GM23248 (cell line): ENCODE measurements at regions not wholly inside any gene's neighbourhood (a gene's known extent, or its start where the extent isn't known, plus 50 kb on each side); places are given as distances from the start of the nearest gene placed in this dataset.

Source experiments
- DNase-seq: peaks from one replicate; pipeline ENCODE4 v3.0.0-alpha.2; 2015
- H2AFZ ChIP-seq: fragments of 200-600 bp; sonication (generic); 2 replicates; pipeline ENCODE4 v1.6.1; 2016; ENCODE audit warnings: antibody characterized with exemption
- H3F3A ChIP-seq: fragments of 200-600 bp; sonication (generic); 2 replicates; pipeline ENCODE4 v1.6.1; 2016; ENCODE audit warnings: mild to moderate bottlenecking, antibody characterized with exemption, mixed run types; ENCODE audit not compliant: insufficient read depth
- H3K27ac ChIP-seq: fragments of 200-600 bp; sonication (generic); 2 replicates; pipeline ENCODE4 v1.5.1; 2016; ENCODE audit warnings: mild to moderate bottlenecking
- H3K27me3 ChIP-seq: fragments of 200-600 bp; sonication (generic); replicated peaks from 2 replicates; pipeline ENCODE4 v1.6.1; 2016; ENCODE audit warnings: mild to moderate bottlenecking; ENCODE audit not compliant: insufficient read depth
- H3K36me3 ChIP-seq: fragments of 200-600 bp; sonication (generic); 2 replicates; pipeline ENCODE4 v1.6.1; 2016; ENCODE audit warnings: low read depth, mild to moderate bottlenecking
- H3K4me1 ChIP-seq: fragments of 200-600 bp; sonication (generic); 2 replicates; pipeline ENCODE4 v1.6.1; 2016; ENCODE audit warnings: mild to moderate bottlenecking; ENCODE audit not compliant: insufficient read depth
- H3K4me2 ChIP-seq: fragments of 200-600 bp; sonication (generic); one replicate; pipeline ENCODE4 v1.6.1; 2016; ENCODE audit warnings: mild to moderate bottlenecking; ENCODE audit not compliant: unreplicated experiment
- H3K4me3 ChIP-seq: fragments of 200-600 bp; sonication (generic); 2 replicates; pipeline ENCODE4 v1.5.1; 2016; ENCODE audit warnings: mild to moderate bottlenecking
- H3K79me2 ChIP-seq: fragments of 200-600 bp; sonication (generic); 2 replicates; pipeline ENCODE4 v1.6.1; 2016; ENCODE audit warnings: mild to moderate bottlenecking; ENCODE audit not compliant: insufficient read depth
- H3K9ac ChIP-seq: fragments of 200-600 bp; sonication (generic); 2 replicates; pipeline ENCODE4 v1.6.1; 2016; ENCODE audit warnings: mild to moderate bottlenecking
- H3K9me2 ChIP-seq: fragments of 200-600 bp; sonication (generic); 2 replicates; pipeline ENCODE4 v1.6.1; 2016; ENCODE audit warnings: mixed run types, mild to moderate bottlenecking, moderate library complexity; ENCODE audit not compliant: insufficient read depth
- H3K9me3 ChIP-seq: fragments of 200-600 bp; sonication (generic); one replicate; pipeline ENCODE4 v1.6.1; 2017; ENCODE audit warnings: low read depth
- H4K20me1 ChIP-seq: fragments of 200-600 bp; sonication (generic); 2 replicates; pipeline ENCODE4 v1.6.0; 2016; ENCODE audit not compliant: insufficient read depth
- EZH2 ChIP-seq: fragments of 200-600 bp; sonication (generic); IDR thresholded peaks from 2 replicates; pipeline ENCODE4 v1.6.1; 2018; ENCODE audit warnings: antibody characterized with exemption, mild to moderate bottlenecking; ENCODE audit not compliant: insufficient read depth, poor library complexity, severe bottlenecking
- EZH2phosphoT487 ChIP-seq: fragments of 200-600 bp; sonication (generic); IDR thresholded peaks from 2 replicates; pipeline ENCODE4 v1.6.1; 2018; ENCODE audit warnings: antibody characterized with exemption, moderate library complexity, mild to moderate bottlenecking, low read depth; ENCODE audit not compliant: insufficient read depth
- WGBS, 2 experiments: methylation state at CpG; one replicate each; pipeline ENCODE4 v1.1.6; 2015 to 2017; ENCODE audit warnings: low lambda C conversion rate in 2 of 2, low coverage in 1 of 2; ENCODE audit errors: missing lambda C conversion rate in 2 of 2; 5-methylcytosine and 5-hydroxymethylcytosine counted together
- in situ Hi-C: fragments of 300-500 bp; cut with MboI; formaldehyde crosslinking; loops from 2 replicates; pipeline ENCODE4 v1.15.0; 2020

- Histone ChIP-seq H3F3A (no peaks in the 10 kb centered on the region), H3K27me3 (0 out of 2 replicates have a peak, but pooled peaks cover 4% of the 10 kb centered on the region), H3K27ac (no peak overlapping the region), H3K9me2 (no peaks in the 10 kb centered on the region), H3K4me1 (no peaks in the 10 kb centered on the region), H3K79me2 (no peaks in the 10 kb centered on the region), H3K9me3 (no peaks in the 10 kb centered on the region), H3K4me3 (no peak overlapping the region), H4K20me1 (no peaks in the 10 kb centered on the region), H2AFZ (no peak overlapping the region), H3K4me2 (no peak overlapping the region), H3K36me3 (no peaks in the 10 kb centered on the region), H3K9ac (no peak overlapping the region)
- DNase-seq: no peak
- in situ Hi-C loops: no loop called here
- WGBS, 2 experiments: 46 to 53% methylated on average over 6 of the region's 6 CpGs
- no peak for TF ChIP-seq EZH2phosphoT487
- no peak for TF ChIP-seq EZH2
Measured at GRCh38 chr17:73729101-73729500, 84.9 kb upstream of the SDK2 start.

- WGBS, 2 experiments: 37 to 41% methylated on average over 10 of the region's 10 CpGs
Measured at GRCh38 chr17:73731733-73732132, 87.5 kb upstream of the SDK2 start.

GRCh38 chr17:73733517-73733916, 89.3 kb upstream of the SDK2 start:
- Histone ChIP-seq H3K4me2 (no peak overlapping the region), H3K4me3 (no peak overlapping the region), H3K27me3 (no peaks in the 10 kb centered on the region), H3F3A (no peaks in the 10 kb centered on the region), H3K9ac (no peak overlapping the region), H3K79me2 (no peaks in the 10 kb centered on the region), H2AFZ (no peak overlapping the region), H3K9me2 (no peaks in the 10 kb centered on the region), H4K20me1 (no peaks in the 10 kb centered on the region), H3K27ac (no peak overlapping the region), H3K9me3 (no peaks in the 10 kb centered on the region), H3K36me3 (no peaks in the 10 kb centered on the region), H3K4me1 (no peaks in the 10 kb centered on the region)
- TF ChIP-seq EZH2 (no peak), EZH2phosphoT487 (no peak)
- in situ Hi-C loops: no loop called here
- WGBS, 2 experiments: 4 to 8% methylated on average over 1 of the region's 1 CpG
- no peak for DNase-seq

More at GRCh38 chr17:73731733-73732132, 87.5 kb upstream of the SDK2 start:
- no peak for DNase-seq
- Histone ChIP-seq H4K20me1 (no peaks in the 10 kb centered on the region), H3K9ac (no peak overlapping the region), H3K79me2 (no peaks in the 10 kb centered on the region), H2AFZ (no peak overlapping the region), H3K36me3 (no peaks in the 10 kb centered on the region), H3K4me1 (no peaks in the 10 kb centered on the region), H3F3A (no peaks in the 10 kb centered on the region), H3K9me2 (no peaks in the 10 kb centered on the region), H3K27me3 (no peaks in the 10 kb centered on the region), H3K4me3 (no peak overlapping the region), H3K4me2 (no peak overlapping the region), H3K27ac (no peak overlapping the region), H3K9me3 (no peaks in the 10 kb centered on the region)
- no peak for TF ChIP-seq EZH2
- no peak for TF ChIP-seq EZH2phosphoT487
- in situ Hi-C loops: no loop called here

GRCh38 chr17:73735245-73735644, 91.0 kb upstream of the SDK2 start:
- Histone ChIP-seq H3K27ac (no peak overlapping the region), H3K9ac (no peak overlapping the region), H3K36me3 (no peaks in the 10 kb centered on the region), H3K4me1 (no peaks in the 10 kb centered on the region), H3K27me3 (no peaks in the 10 kb centered on the region), H2AFZ (no peak overlapping the region), H4K20me1 (no peaks in the 10 kb centered on the region), H3K4me3 (no peak overlapping the region), H3K4me2 (no peak overlapping the region), H3K79me2 (no peaks in the 10 kb centered on the region), H3F3A (no peaks in the 10 kb centered on the region), H3K9me3 (no peaks in the 10 kb centered on the region), H3K9me2 (no peaks in the 10 kb centered on the region)
- no peak for TF ChIP-seq EZH2phosphoT487
- TF ChIP-seq EZH2: no peak
- in situ Hi-C loops: no loop called here
- WGBS, 2 experiments: 37 to 41% methylated on average over 6 of the region's 6 CpGs
- no peak for DNase-seq
